Activated T-cell treated with anti-CD3 and anti-CD28 coated beads for 4 hours (primary cell): ENCODE measurements at regions not wholly inside any gene's neighbourhood (a gene's known extent, or its start where the extent isn't known, plus 50 kb on each side); places are given as distances from the start of the nearest gene placed in this dataset.

Source experiments
- DNase-seq: peaks from one replicate; pipeline ENCODE4 v3.0.0-alpha.2; 2020

- no peak for DNase-seq
These were observed 266.0 kb downstream of the PTPRU start for GRCh38 chr1:29502225-29502910.

GRCh38 chr1:29501227-29501976 lies 265.1 kb downstream of the PTPRU start:
- no peak for DNase-seq

GRCh38 chr1:29500651-29501050 lies 264.3 kb downstream of the PTPRU start:
- DNase-seq, result no peak

- no peak for DNase-seq
These were observed 263.7 kb downstream of the PTPRU start for GRCh38 chr1:29500041-29500440.

- no peak for DNase-seq
These were observed 262.9 kb downstream of the PTPRU start for GRCh38 chr1:29499104-29499650.

GRCh38 chr1:29498126-29499103 lies 262.1 kb downstream of the PTPRU start:
- DNase-seq, result no peak

- no peak for DNase-seq
These were observed 261.2 kb downstream of the PTPRU start for GRCh38 chr1:29497395-29498125.

GRCh38 chr1:29496701-29497100 lies 260.4 kb downstream of the PTPRU start:
- no peak for DNase-seq

GRCh38 chr1:29490204-29490934 lies 254.0 kb downstream of the PTPRU start:
- DNase-seq, result no peak

GRCh38 chr1:29489471-29489870 lies 253.1 kb downstream of the PTPRU start:
- DNase-seq, result no peak

GRCh38 chr1:29488794-29489311 lies 252.5 kb downstream of the PTPRU start:
- DNase-seq, result no peak

GRCh38 chr1:29488086-29488793 lies 251.9 kb downstream of the PTPRU start:
- DNase-seq, result no peak

- DNase-seq, result no peak
These were observed 251.0 kb downstream of the PTPRU start for GRCh38 chr1:29487291-29487690.

GRCh38 chr1:29485096-29485925 lies 249.0 kb downstream of the PTPRU start:
- no peak for DNase-seq

GRCh38 chr1:29482991-29483390 lies 246.7 kb downstream of the PTPRU start:
- DNase-seq, result no peak

GRCh38 chr1:29482064-29482463 lies 245.7 kb downstream of the PTPRU start:
- no peak for DNase-seq

GRCh38 chr1:29481031-29481430 lies 244.7 kb downstream of the PTPRU start:
- no peak for DNase-seq

- DNase-seq, result no peak
These were observed 242.6 kb downstream of the PTPRU start for GRCh38 chr1:29478879-29479278.

- DNase-seq, result no peak
These were observed 241.9 kb downstream of the PTPRU start for GRCh38 chr1:29478151-29478791.
